Eye (tissue), 1 donor: ENCODE measurements at regions not wholly inside any gene's neighbourhood (a gene's known extent, or its start where the extent isn't known, plus 50 kb on each side); places are given as distances from the start of the nearest gene placed in this dataset.
"Not testable (repeated sequence)": the region's sequence is repeated elsewhere in the genome, so short reads cannot be mapped to it uniquely, and the experiment has no call there.

Experiments used
- DNase-seq: peaks from one replicate; pipeline ENCODE4 v3.0.0-alpha.2; 2015

DNA sequence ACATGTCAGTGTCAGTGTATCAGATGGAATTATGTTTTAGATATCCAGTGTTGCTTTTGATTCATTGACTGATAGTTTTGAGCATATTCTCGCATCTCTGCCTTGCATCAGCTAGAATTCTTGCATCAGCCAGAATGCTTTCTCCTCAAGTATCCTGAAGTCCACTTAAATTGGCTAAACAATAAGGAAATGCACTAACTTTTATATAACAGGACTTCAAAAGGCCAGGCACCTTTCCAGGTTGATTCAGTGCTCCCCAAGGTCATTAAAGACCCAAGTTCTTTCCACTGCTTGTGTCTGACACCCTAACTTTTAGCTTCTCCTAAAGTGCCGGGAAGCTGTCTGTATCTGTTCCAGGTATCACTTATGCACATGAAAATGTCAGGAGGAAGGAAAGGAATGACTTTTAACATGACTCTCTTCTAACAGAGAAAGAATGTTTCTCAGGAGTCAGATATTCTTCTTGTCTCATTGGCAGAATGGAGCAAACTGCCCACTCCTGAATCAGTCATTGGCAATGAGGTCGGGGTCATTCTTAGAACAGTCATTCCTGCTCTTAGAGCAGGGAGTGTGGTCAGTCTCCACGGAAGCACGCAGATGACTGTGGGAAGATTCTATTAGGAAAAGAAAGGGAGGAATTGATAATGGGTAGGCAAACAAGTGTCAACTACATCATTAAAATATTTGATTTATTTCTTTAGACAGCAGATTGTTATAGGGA lies 92.9 kb upstream of the TLL1 start:
- DNase-seq: no peak

DNA sequence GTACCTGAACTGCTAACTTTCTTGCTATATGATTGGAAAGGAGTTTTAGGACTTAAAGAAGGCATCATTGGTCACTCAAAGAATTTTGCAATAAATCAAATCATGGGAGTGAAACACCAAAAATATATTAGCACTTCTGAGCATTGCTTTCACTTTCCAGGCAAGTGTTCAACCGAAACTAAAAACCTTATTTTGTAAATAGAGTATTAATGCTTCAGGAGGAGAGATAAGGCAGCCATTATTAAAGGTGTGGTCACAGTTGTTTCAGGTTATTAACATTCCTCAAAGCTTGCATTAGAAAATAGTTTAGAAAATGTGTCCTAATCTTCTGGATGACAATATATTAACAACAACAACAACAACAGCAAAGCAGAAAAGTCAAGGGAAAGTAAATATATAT lies 92.3 kb upstream of the TLL1 start:
- no peak for DNase-seq

DNA sequence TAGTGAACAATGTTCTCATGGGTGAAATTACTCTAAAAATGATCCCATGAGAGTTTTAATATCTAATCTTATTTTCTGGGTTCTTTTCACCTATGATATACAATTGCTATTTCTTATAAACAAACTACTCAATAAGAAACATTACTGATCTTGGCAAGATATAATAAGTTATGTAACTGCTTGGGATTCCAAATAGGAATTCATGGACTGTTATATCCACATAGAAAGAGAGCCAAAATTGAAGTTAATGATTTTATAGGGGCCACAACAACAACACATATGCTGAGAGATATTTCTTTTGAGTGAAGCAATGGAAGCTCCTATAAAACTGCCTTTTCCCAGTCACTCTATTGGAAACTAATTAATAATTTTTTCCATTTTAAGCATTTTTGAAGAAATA lies 90.4 kb upstream of the TLL1 start:
- no peak for DNase-seq

- no peak for DNase-seq
Measured at GRCh38 chr4:165783626-165784025, 89.4 kb upstream of the TLL1 start.

GRCh38 chr4:165784672-165785071 lies 88.4 kb upstream of the TLL1 start:
- no peak for DNase-seq

GRCh38 chr4:165785337-165785736 lies 87.7 kb upstream of the TLL1 start:
- DNase-seq: no peak

DNA sequence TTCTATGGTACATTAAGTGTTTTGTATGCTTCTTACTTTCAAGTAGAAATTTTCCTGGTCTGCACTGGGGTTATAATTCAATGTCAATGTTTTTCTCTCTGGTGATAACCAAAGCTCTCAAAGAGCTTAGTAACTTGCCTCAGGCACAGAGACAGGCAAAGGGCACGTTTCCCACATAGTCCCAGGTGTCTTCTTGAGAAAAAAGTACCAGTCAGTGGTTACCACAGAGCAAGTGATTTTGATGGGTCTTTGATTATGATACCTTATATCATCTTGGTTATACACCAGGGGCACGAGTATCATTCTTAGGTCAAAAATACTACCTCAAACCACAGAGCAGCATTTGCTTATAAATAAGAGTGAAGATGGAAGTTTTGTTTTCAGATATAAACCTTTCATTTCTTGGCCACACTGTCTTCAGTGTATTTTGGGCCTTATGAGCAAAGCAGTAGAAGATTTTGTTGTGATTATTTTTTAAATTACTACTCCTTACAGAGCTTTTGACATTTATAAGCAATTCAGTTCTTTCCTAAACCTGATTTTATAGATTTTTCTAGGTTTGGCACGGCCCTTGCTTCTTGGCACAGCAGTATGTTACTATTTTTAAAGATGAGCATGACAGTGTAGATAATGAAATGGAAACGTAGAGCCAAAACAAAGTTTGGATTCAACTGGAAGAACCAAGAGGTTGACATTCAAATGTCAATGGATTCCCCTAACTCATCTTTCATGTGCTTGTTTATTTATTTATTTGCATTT lies 85.3 kb upstream of the TLL1 start:
- no peak for DNase-seq

DNA sequence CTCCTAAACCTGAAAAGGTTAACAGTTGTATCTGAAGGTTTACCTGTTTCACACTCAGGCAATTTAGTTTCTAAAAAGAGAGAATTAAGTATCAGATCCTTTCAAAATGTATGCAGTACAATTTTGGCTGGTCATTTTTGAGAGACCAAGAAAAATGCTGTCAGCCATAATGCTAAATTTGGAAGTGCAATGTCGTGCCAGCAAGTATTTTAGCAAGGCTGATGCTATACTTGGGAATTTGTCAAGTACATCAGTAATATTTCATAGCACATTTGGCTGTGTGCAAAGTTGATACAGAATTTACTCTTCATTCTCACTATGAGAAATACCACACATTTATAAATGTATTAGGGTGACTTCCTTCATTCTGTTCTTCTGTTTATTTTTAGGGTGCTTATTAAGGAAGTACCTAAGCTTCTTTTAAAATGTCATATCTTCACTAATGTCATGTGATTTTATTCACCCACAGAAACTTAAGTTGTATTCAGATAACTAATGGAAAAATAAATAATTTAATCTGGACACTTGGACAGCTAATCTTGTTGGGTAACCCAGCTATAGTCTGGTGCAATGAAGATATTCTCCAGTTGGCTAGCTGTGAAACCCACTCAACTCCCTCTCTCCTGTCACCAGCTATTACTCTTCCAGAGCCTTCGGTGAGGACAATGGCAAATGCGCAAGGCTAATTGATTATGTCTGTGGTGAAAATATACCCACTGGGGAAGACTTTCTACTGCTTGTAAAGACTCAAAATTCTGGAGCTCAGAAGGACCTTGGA lies 84.2 kb upstream of the TLL1 start:
- DNase-seq: no peak

- DNase-seq: no peak
Measured at GRCh38 chr4:165793236-165793635, 79.8 kb upstream of the TLL1 start.

DNA sequence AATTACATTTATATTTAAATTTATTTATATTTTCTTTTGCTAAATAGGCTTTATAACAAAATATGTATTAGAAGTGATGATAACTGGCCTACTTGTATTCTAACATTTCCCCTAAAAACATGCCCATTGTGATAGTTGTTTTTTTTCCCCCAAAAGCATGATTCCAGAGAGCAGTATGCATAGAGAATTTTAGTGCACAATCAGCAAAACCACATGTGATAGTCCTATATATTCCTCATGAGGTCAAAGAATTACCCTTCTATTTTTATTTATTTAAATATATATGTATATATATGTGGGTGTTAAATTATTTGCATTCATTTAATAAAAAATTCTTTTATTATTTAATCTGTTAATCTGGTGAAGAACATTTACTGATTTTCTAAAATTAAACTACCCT lies 78.2 kb upstream of the TLL1 start:
- no peak for DNase-seq

DNA sequence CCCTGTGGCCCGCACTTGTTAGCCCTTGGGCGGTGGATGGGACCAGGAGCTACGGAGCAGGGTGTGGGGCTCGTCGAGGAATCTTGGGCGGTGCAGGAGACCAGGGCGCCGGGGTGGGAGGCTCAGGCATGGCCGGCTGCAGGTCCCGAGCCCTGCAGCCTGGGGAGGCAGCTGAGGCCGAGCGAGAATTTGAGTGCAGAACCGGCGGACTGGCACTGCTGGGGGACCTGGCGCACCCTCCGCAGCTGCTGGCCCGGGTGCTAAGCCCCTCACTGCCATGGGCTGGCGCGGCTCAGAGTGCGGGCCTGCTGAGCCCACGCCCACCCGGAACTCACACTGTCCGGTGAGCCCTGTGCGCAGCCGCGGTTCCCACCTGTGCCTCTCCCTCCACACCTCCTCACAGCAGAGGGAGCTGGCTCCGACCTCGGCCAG lies 73.6 kb upstream of the TLL1 start:
- DNase-seq: no peak

- DNase-seq: peak; percentile 17
Measured at GRCh38 chr4:165802452-165802851, 70.6 kb upstream of the TLL1 start.

DNA sequence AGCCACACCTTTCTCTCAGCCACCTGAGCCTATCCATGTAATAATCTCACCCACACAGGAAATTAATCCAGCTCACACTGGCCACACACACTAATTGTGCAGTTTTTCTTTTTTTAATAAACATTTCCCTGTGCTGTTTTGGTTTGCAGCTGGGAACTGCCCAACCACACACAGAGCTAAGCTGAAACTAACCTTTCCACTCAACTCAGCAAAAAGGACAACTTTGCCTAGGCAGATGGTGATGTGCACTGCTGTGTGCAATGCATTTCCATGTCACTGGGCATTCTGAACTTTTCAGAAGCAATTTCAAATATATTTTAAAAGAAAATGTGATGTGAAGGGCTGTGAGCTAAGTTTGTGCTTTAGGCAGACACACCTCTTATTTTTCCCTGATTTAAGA lies 70.0 kb upstream of the TLL1 start:
- peak; percentile 23 for DNase-seq

GRCh38 chr4:165805406-165805805 lies 67.6 kb upstream of the TLL1 start:
- no peak for DNase-seq

GRCh38 chr4:165806613-165807012 lies 66.4 kb upstream of the TLL1 start:
- no peak for DNase-seq

DNA sequence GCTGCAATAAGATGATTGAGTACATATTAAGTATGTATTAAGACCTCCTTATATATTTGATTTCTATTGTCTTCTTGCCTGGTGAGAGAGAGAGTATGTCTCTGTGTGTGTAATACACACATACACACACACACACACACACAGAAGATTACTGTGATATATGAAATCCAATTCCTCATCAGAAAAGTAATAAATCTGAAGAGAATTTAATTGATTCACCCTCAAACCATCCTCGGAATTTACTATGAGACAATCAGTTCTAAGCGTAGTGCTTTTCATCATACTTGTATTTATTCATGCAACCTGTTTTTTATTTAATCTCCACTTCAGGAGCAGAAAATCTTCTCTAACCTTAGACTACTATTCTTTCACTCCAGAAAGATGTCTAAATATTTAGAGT lies 62.3 kb upstream of the TLL1 start:
- no peak for DNase-seq

DNA sequence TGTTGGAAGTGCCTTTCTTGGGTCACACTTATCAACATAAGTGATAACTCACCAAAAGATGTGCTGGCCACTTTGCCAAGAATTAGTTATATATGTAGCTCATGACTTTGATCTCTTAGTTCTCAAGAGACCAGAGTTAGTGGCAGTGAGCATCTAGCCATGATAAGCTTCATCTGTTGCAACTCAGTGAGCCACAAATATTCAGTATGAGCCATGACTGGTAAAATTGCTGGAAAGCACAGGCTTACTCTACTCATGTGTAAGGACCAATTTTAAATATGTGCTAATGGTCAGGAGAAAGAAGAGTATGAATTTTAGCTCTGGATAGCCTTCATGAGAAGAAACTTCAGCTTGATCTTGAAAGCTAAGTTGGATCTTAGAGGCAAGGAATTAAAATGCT lies 59.4 kb upstream of the TLL1 start:
- no peak for DNase-seq

- no peak for DNase-seq
Measured at GRCh38 chr4:165814256-165815020, 58.6 kb upstream of the TLL1 start.

DNA sequence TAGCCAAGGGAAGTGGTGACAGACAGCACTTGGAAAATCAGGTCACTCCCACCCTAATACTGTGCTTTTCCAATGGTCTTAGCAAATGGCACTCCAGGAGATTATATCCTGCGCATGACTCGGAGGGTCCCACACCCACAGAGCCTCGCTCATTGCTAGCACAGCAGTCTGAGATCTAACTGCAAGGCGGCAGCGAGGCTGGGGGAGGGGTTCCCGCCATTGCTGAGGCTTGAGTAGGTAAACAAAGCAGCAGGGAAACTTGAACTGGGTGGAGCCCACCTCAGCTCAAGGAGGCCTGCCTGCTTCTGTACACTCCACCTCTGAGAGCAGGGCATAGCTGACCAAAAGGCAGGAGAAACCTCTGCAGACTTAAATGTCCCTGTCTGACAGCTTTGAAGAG lies 53.9 kb upstream of the TLL1 start:
- DNase-seq: not testable (repeated sequence)
